ENCODE measurements at regions not wholly inside any gene's neighbourhood (a gene's known extent, or its start where the extent isn't known, plus 50 kb on each side); places are given as distances from the start of the nearest gene placed in this dataset.
A peak's percentile ranks its signal among the peaks of the same experiment; 100 is the strongest.
"Not testable (repeated sequence)": the region's sequence is repeated elsewhere in the genome, so short reads cannot be mapped to it uniquely, and the experiment has no call there.

DNA sequence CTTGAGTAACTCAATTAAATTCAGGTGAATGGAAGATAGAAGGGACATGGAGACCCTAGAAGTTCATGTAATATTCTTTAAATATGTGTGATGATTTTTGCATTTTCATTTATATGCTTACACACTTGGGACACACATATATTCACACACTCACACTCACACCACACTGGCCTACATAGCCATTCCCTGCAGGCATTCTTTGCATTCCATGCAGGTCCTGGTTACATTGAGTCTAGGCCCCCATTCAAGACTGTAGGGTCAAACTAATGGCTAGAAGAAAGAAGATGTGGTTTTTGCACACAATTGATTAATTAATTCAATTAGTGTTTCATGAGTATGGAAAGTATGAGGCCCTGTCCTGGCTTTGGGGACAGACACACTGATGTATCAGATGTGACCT is 249.4 kb downstream of the HNMT start:
- DNase-seq (ENCODE audit: low read depth in 4 of 4, low spot score in 3 of 4), result no peak

DNA sequence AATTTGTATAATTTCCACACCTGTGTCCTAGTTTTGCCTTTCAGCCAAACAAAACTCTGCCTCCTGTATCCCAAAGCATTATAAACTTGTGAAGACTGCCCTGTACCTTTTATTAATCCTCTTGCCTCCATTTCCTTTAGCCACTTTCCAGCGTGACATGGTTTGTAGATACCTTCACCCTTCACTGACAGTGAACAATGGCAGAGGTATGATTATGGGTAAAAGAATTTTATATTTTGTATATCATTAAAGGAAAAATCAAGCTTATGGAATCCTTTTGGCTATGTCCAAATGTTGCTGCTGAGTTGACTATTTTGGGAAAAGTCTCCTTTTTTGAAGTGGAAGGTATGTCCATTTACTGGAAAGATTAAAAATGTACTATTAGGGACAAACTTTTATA is 251.7 kb downstream of the HNMT start:
- no peak for DNase-seq (ENCODE audit: low read depth in 4 of 4, low spot score in 3 of 4)

DNA sequence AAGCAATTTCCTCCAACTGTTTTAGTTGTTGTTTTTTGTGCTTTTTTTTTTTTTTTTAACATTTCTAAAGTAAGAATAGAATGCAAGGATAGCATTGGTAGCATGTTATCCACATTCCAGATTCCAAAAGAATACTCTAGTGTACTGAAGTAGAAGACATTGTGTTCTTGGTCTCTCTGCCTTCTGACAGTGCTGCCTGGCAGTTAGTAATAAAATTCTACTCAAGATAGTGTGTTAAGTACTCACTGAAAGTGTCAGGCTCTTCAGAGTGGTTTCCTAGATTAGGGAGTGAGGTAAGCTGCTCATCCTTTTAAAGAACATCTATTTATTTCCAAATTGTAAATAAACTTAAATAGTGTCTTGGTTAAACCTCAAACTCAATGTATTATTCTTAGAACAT is 253.7 kb downstream of the HNMT start:
- no peak for DNase-seq (ENCODE audit: low read depth in 4 of 4, low spot score in 3 of 4)

DNA sequence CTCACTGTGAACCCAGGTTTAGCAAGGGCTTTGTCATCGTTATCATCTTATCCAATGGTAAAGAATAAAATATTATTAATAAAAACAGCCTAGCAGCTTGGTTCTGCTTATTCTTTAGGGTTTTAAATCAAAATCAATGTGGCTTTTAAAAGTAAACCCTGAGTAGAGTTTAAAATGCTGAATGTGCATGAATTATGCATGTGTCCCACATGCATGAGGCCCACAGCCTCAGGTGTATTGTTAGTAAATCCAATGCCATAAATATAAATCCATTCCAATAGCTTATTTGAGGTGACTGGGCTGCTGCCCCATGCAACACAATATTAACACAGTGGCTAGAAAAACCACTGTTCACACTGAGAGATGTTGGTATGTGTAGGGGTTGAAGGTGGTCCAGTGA is 254.1 kb downstream of the HNMT start:
- no peak for DNase-seq (ENCODE audit: low read depth in 4 of 4, low spot score in 3 of 4)

DNA sequence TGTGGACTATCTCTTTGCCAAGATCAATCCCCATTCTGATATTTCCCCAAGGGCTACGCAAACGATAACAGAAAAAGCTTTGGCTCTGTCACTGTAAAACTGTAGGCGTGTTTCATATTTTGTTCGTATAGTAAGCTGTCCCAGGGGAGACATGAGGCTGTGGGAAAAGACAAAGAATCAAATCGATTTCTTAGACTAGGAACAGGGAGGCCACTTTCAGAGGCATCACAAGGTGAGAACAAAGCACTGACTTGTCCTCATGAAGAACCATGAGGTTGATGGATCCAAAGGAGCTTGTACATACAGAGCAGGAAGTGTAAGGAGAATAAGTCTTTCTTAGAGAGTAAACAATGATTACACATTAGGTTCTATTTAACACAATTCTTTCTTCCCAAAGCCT is 255.7 kb downstream of the HNMT start:
- DNase-seq (ENCODE audit: low read depth in 4 of 4, low spot score in 3 of 4), result no peak

DNA sequence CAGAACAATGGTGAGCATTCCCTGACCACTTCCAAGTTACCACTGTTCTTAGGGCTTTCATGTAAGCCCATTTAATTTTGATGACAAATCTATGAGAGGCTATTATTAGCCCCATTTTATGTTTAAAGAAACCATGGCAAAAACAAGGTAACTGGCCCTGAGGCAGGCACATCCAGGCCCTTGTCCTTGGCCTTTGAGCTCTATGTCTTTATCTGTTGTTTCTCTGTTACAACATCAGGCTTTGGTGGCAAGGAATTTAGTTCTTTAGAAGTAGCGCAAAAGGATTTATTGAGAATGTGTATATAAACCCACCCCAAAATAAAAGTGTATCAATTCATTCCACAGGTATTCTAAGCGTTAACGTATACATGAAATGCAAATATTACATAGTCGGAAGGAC is 257.1 kb downstream of the HNMT start:
- DNase-seq (ENCODE audit: low read depth in 4 of 4, low spot score in 3 of 4), result no peak

DNA sequence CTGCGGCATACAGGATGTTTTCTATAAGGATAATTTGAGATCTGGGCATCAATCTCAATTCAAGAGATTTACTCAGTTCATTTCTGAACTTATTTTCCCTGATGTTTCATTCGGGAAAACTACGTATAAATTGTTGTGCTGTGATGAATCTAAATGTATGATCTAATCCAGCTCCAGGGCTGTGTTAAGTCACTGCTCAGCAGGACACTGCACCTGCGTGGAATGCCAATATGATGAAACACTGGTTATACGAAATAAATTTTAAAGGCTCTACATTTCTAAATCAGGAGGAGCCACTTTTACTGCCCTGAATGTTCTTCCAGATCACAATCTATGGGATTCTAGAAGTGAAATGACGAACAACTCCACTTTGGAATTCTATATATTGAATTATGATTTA is 259.0 kb downstream of the HNMT start:
- DNase-seq (ENCODE audit: low read depth in 4 of 4, low spot score in 3 of 4), result no peak

DNA sequence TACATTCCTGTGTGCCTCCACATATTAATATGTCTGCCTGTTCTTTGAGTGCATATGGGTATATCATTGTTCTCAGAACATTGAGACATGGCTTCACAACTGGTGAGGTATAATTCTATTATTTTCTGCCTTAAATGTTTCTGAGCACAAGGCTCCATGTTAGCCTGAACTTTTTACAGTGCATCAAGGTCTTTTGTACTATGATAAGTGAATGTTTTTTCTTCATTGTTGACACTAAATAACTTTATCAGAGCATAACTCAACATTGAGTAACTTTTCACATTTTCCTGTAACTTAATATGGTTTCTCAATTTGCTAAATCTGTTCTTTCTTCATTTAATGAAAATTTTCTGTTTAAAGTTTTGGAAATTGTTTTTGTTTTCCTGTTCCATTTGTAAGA is 262.9 kb downstream of the HNMT start:
- DNase-seq (ENCODE audit: low read depth in 4 of 4, low spot score in 3 of 4), result no peak

DNA sequence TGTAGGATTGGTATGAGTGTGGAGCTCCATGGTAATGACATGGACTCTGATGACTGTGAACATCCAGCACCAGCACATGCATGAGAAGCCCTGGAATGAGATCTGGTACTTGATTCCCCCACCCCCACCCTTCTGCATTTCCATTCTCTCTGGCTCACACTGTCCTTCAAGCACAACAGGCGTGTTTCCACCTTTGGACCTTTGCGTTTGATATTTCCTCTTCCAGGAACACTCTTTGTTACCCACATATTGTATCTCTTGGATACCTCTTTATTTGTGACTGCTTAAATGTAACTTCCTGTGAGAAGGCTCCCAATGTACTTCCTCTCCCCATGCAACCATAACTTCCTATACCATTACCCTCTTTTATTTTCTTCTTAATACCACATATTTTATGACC is 263.8 kb downstream of the HNMT start:
- DNase-seq (ENCODE audit: low read depth in 4 of 4, low spot score in 3 of 4), result no peak

DNA sequence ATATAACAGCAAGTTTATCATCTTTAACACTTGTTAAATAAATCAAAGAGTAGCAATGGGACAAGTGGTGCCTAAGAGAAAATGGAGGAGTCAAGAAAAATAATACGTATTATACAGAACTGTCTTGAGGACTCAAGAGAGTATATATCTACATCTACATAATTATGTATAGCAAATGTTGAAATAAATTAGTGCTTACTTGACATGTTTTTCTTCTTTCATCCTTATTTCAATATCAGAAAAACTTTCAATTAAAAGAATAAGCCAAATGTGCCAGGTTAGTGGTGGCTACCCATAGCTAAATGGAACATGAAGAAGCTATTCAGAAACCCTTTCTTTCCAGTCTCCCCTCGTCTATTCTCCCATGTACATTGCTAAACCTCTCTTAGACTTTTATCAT is 267.3 kb upstream of the SPOPL start:
- DNase-seq (ENCODE audit: low read depth in 4 of 4, low spot score in 3 of 4), result no peak

DNA sequence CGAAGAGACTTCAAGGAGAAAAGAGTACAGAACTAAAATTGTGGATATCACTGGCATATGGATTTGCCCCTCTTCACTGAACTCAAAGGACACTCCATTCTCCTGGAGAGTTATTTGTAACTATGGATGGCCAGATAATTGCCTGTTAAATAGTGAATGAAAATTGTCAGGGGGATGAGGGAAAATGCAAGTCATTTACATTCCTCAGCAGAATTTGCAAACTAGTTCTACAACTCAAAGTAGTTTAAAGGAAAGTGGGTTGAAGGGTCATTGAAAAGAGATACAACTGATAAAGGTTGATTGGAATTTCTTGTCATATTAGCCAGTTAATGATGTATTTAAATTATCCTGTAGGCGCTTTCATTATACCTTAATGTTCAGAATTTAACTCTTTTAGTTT is 266.5 kb upstream of the SPOPL start:
- DNase-seq (ENCODE audit: low read depth in 4 of 4, low spot score in 3 of 4), result no peak

DNA sequence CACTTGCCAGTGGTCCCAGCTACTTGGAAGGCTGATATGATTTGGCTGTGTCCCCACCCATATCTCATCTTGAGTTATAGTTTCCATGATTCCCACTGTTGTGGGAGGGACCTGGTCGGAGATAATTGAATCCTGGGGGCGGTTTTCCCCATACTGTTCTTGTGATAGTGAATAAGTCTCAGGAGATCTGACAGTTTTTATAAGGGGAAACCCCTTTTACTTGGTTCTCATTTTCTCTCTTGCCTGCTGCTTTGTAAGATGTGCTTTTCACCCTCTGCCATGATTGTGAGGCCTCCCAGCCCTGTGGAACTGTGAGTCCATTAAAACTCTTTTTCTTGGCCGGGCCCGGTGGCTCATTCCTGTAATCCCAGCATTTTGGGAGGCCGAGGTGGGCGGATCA is 265.4 kb upstream of the SPOPL start:
- no peak for DNase-seq (ENCODE audit: low read depth in 4 of 4, low spot score in 3 of 4)

DNA sequence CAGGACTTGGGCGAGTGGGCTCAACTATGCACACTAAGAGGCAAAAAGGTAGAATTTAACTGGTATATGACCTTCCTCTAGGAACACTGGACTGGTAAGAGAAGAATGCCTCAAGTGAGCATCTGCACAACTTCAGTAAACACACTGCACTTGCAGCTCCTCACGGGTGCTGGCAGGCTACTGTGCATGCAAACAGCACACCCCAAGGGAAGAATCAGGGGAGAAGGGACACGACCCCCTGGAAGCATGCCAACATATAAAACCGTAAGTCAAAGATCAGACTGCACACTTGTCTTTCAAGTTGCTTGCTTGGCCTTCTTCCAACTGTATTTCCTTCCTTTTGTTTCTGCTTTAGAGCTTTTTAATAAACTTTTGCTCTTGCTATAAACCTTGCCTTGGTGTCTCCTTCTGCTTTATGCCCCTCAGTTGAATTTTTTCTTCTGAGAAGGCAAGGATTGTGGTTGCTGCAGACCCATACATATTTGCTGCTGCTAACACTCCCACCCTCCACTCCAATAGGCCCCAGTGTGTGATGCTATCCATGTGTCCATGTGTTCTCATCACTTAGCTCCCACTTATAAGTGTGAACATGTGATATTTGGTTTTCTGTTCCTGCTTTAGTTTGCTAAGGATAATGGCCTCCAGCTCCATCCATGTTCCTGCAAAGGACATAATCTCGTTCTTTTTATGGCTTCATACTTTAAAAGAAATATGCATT is 263.7 kb upstream of the SPOPL start:
- peak in 1 of 4 donors; percentile 14 for DNase-seq (ENCODE audit: low read depth in 4 of 4, low spot score in 3 of 4)

DNA sequence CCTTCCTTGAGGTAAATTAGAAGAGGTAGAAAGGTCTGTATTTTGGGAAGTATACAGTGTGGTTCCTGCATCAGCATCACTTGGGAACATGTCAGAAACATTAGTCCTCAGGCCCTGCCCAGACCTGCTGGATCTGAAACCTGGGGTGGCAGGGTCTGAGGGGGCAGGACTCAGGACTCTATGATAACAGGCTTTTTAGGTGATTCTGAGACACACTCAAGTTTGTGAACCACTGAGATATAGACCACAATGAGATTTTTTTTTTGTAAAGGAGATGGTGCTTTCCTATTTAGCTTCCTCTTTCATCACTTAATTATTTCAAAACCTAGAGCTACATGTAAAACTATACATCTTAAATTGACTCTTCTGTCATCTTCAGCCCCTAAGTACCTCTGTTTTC is 262.7 kb upstream of the SPOPL start:
- no peak for DNase-seq (ENCODE audit: low read depth in 4 of 4, low spot score in 3 of 4)

DNA sequence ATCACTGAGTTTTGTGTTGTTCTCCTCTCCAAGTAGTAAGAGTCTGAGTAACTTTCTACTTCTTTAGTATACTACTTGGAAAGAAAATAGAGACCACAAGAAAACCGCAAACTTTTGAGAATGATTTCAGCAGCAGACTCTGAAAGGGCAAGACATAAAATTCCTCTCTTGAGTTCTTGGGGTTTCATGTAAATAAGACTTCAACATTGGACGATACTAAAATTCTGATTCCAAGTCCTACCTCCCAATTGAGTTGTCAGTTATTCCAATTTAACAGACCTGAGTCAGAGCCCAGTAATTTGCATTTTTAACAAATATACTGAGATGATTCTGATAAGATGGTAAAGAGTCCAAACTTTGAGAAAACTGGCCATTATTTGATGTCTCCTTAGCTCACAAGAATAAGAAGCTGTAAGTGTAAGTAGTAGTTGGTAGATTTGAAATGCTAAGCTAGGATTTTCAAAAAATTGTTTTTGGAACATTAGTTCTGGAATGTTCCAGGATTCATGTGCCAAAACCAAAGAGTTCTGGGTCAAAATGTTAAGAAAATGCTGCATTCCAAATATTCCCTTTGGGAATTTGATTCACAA is 261.6 kb upstream of the SPOPL start:
- no peak for DNase-seq (ENCODE audit: low read depth in 4 of 4, low spot score in 3 of 4)

DNA sequence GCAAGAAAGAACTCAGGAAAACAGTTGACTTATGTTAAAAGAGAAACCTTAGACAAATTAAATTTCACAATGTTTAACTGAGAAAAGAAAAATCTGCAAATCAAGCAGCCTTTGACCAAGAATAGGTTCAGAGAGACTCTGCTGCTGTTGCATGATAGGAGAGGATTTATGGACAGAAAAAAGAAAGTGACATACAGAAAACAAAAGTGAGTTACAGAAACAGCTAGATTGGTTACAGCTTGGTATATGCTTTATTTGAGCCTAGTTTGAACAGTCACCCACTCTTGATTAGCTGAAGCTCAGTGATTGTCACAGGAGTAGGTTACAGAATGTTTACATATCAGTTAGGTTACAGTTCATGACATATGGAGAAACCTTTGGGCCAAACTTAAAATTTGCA is 258.2 kb upstream of the SPOPL start:
- peak in 1 of 4 donors; percentile 8 for DNase-seq (ENCODE audit: low read depth in 4 of 4, low spot score in 3 of 4)

DNA sequence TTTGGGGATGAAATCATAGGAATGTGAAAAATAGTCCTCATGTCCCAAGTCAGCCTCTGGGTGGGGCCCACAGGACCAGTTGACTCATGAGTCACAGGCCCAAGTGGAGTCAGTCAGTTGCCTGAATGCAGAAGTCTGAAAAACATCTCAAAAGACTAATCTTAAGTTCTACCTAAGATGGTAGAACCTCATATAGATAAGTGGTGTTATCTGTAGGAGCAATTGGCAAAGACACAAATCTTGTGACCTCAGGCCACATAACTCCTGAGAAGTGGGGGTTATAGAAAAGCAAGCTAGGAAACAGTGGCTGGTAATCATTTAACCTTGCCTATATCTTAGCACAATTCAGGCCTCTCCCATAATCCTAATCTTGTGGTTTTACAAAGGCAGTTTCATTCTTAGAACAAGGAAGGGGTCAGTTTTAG is 257.1 kb upstream of the SPOPL start:
- no peak for DNase-seq (ENCODE audit: low read depth in 4 of 4, low spot score in 3 of 4)

DNA sequence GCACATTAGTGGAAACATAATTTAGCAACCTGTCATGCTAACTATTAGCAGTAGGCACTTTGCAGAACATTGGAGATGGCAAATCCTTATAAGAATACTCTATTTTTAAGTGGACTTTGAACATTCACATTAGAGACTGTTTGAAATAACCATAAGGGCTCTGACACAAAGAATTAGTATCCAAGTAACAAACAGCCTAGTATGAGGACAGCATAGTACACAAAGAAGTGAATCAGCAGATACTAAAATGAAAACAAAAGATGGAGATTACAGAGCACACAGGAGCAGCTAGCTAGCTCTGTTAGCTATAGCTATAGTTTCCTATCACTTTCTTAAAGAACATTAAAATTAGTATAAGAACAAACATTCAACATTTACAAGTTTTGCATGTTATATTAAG is 256.3 kb upstream of the SPOPL start:
- no peak for DNase-seq (ENCODE audit: low read depth in 4 of 4, low spot score in 3 of 4)

DNA sequence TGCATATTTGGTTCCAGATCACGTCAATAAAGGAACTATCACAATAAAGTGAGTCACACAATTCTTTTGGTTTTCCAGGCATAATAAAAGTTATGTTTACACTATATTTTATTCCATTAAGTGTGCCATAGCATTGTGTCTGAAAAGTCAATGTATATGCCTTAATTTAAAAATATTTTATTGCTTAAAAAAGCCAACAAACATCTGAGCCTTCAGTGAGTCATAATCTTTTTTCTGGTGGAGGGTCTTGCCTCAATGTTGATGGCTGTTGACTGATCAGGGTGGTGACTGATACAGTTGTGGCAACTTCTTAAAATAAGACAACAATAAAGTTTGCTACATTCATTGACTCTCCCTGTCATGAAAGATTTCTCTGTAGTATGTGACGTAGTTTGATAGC is 254.3 kb upstream of the SPOPL start:
- DNase-seq (ENCODE audit: low read depth in 4 of 4, low spot score in 3 of 4), result no peak

DNA sequence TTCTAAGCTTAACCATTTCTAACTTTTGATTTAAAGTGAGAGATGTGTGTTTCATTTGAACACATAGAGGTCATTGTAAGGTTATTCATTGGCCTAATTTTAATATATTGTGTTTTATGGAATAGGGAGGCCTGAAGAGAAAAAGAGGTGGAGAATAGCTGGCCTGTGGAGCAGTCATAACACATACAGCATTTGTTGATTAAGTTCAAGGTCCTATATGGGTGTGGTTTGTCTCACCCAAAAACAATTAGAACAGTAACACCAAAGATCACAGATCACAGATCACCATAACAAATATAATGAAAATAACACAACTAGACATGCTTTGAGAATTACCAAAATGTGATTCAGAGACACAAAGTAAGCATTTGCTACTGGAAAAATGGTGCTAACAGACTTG is 252.4 kb upstream of the SPOPL start:
- no peak for DNase-seq (ENCODE audit: low read depth in 4 of 4, low spot score in 3 of 4)

DNA sequence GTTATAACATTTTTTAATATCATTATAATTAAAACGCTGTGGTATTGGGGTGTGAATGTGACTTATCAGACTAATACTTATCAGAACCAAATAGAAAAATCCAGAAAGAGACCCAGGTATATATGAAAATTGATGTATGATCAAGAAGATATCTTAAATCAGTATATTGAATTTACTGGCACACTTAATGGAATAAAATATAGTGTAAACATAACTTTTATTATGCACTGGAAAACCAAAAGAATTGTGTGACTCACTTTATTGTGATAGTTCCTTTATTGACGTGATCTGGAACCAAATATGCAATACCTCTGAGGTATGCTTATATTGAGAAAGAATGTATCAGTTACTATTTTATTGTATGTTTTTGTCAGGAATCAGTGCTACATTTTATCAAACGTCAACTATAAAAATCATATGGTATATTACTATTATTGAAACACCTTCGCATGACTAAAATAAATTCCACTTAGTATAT is 250.7 kb upstream of the SPOPL start:
- DNase-seq (ENCODE audit: low read depth in 4 of 4, low spot score in 3 of 4), result not testable (repeated sequence)

DNA sequence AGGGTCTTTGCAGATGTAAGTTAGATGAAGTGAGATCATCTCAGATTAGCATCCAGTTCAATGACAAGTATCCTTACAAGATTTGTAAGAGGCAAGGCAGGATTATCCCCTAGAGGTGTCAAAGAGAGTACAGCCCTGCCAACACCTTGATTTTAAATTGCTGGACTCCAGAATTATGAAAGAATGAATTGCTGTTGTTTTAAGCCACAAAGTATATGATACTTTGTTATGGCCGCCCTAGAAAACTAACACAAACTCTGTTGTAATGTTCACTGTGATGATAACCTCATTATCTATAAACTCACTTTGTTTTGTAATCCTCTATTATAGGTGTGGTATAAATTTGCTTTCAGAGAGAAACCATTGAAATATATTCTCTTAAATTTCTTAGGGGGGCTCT is 249.0 kb upstream of the SPOPL start:
- no peak for DNase-seq (ENCODE audit: low read depth in 4 of 4, low spot score in 3 of 4)

DNA sequence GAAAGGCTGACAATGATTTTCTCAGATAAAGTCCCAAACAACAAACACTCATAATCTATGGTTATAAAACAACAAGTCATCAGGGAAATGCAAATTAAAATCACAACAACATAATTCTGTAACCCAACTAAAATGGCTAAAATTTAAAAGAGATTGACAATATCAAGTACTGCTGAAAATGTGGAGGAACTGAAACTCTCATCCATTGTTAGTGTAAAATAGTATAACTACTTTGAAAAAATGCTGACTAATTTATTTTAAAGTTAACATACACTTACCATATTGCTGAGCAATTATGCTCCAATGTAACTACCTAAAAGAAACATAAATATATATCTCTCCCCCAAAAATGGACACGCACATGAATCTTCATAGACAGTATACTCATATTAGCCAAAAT is 245.9 kb upstream of the SPOPL start:
- no peak for DNase-seq (ENCODE audit: low read depth in 4 of 4, low spot score in 3 of 4)
